GM12872 (cell line): ENCODE measurements at regions not wholly inside any gene's neighbourhood (a gene's known extent, or its start where the extent isn't known, plus 50 kb on each side); places are given as distances from the start of the nearest gene placed in this dataset.

Experiments
- CTCF ChIP-seq: IDR thresholded peaks from 3 replicates; pipeline ENCODE4 v1.5.1; 2011; ENCODE audit warnings: low read depth, mild to moderate bottlenecking, low read length, moderate library complexity; ENCODE audit not compliant: insufficient read depth

DNA sequence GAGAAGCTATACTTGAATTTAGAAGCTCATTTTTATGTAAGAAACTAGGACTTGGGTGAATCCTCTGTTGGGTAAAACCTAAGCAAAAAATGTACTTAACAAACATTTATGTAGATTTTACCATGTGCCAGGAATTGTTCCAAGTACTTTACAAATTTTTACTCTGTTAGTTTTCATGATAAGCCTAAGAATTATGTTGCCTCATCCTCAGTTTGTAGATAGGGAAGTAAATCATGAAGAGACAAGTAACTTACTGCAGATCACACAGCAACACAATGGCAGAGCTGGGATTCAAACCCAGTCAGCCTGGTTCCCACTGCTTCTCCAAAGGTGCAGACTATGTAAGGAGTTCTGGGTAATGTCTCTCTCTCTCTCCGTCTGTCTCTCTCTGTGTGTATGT is 169.9 kb downstream of the DIPK2A start:
- no peak for TF ChIP-seq CTCF

DNA sequence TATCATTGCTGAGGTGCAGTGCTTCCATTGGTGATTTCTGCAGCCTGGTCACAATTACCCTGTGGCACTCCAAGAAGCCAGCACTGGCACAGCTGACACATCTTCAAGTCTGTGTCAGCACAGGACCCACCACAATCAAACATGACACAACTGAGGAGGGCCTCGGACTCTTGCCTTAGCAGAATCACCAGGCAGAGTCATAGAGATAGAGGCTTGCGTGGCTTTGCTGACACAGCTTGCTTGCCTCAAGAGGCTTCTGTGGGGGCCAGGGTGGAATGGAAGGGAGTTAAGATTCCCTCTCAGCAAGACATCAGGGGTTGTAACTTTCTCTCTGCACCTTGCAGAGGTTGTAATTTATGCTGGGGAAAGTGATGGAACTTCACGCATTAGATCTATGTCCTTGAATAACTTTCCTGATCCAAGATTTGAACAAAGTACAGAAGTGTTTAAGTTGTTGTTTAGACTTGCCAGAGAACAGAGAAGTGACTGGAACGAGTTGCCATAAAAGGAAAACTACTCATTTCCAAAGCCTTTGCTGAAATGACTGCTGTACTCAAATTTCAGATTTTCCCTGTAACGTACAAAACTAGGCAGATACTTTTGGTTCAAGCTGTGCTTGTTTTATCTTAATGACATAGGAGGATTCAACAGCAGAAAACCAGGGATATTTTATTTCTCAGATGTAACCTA is 170.7 kb downstream of the DIPK2A start:
- no peak for TF ChIP-seq CTCF

DNA sequence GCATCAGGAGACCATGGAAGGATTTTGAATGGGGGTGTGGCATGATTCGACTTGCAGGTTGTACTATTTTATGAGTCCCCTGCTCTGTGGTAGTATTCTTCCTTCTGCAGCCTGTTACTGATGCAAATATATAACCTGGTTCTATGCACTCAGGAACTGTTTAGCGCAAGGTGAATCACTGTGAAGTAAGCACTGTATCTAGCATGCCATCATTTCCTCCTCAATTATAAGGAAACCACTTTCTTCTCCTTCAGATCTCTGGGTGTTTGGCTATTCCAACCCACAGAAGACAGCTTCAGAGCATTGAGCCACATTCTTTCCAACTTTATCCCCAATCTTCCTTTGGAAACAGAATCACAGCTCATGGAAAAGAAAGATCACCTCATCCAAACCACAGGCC is 176.7 kb downstream of the DIPK2A start:
- no peak for TF ChIP-seq CTCF

GRCh38 chr3:144151983-144152382 is 180.4 kb downstream of the DIPK2A start:
- TF ChIP-seq CTCF, result no peak

DNA sequence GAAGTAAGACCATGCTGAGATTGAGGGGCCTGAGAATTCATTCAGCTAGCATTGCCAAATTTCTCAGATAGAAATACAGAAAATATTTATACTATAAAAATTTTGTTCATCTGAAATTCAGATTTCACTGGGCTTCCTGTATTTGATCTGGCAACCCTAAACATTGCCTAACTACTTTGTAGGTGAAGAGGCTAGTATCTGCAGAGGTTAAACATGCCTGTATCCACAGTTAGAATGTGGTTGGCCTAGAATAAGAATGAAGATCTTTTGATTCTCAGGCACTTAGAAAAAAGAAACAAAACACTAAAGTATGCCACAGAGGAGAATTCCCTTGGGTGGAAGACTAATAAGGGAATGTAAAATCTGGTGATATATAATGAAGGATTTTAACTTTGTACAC is 189.0 kb downstream of the DIPK2A start:
- no peak for TF ChIP-seq CTCF

DNA sequence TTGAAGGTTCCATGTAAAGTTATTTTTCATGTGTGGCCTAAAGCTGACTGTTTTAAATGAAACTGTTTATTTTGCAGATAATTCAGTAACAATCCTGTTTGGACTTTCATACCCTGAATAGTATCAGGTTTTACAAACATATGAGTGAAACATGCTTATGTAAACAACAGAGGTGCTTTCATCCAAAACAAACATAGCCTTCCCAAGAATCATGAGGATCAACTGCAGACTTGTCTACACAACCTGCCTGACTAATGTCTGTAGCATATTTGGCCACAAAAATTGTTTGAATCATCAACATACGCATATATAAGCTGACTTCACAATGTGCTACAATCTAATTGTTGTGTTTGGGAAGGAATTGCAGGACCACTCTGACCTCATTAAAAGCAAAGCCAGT is 190.4 kb downstream of the DIPK2A start:
- TF ChIP-seq CTCF, result no peak

GRCh38 chr3:144164352-144164751 is 192.7 kb downstream of the DIPK2A start:
- no peak for TF ChIP-seq CTCF
